Muscle of back (tissue), 3 donors: ENCODE measurements at regions not wholly inside any gene's neighbourhood (a gene's known extent, or its start where the extent isn't known, plus 50 kb on each side); places are given as distances from the start of the nearest gene placed in this dataset.

ENCODE experiments used
- DNase-seq, 3 donors: peaks; one replicate each; pipeline versions ENCODE4 v3.0.0 to v3.0.0-alpha.2; 2013

GRCh38 chr14:85038526-85039352, 491.2 kb upstream of the FLRT2 start:
- DNase-seq: no peak

GRCh38 chr14:85039353-85039626, 490.7 kb upstream of the FLRT2 start:
- no peak for DNase-seq

GRCh38 chr14:85040046-85040685, 489.8 kb upstream of the FLRT2 start:
- peak in 2 of 3 donors; percentile 28 to 65 for DNase-seq

GRCh38 chr14:85041618-85042017, 488.3 kb upstream of the FLRT2 start:
- DNase-seq: peak in 1 of 3 donors; percentile 17

- no peak for DNase-seq
Measured at GRCh38 chr14:85042301-85042700, 487.6 kb upstream of the FLRT2 start.

- DNase-seq: no peak
Measured at GRCh38 chr14:85050180-85050579, 479.8 kb upstream of the FLRT2 start.

- no peak for DNase-seq
Measured at GRCh38 chr14:85052646-85053045, 477.3 kb upstream of the FLRT2 start.

GRCh38 chr14:85054178-85054577, 475.8 kb upstream of the FLRT2 start:
- DNase-seq: no peak

- peak in 1 of 3 donors; percentile 56 for DNase-seq
Measured at GRCh38 chr14:85056267-85056666, 473.7 kb upstream of the FLRT2 start.

- peak in 1 of 3 donors; percentile 45 for DNase-seq
Measured at GRCh38 chr14:85057221-85057620, 472.7 kb upstream of the FLRT2 start.

GRCh38 chr14:85058150-85058549, 471.8 kb upstream of the FLRT2 start:
- DNase-seq: peak in 1 of 3 donors; percentile 17

- no peak for DNase-seq
Measured at GRCh38 chr14:85060121-85060520, 469.8 kb upstream of the FLRT2 start.

GRCh38 chr14:85061256-85061655, 468.7 kb upstream of the FLRT2 start:
- peak in 1 of 3 donors; percentile 23 for DNase-seq

- DNase-seq: no peak
Measured at GRCh38 chr14:85063747-85064146, 466.2 kb upstream of the FLRT2 start.

- DNase-seq: no peak
Measured at GRCh38 chr14:85071447-85071846, 458.5 kb upstream of the FLRT2 start.

GRCh38 chr14:85074955-85075354, 455.0 kb upstream of the FLRT2 start:
- no peak for DNase-seq

GRCh38 chr14:85075694-85076476, 454.1 kb upstream of the FLRT2 start:
- no peak for DNase-seq

- DNase-seq: peak in 1 of 3 donors; percentile 11
Measured at GRCh38 chr14:85077716-85078115, 452.2 kb upstream of the FLRT2 start.

- DNase-seq: no peak
Measured at GRCh38 chr14:85079842-85080730, 449.9 kb upstream of the FLRT2 start.

- DNase-seq: no peak
Measured at GRCh38 chr14:85084344-85084743, 445.6 kb upstream of the FLRT2 start.

- DNase-seq: no peak
Measured at GRCh38 chr14:85085981-85086380, 444.0 kb upstream of the FLRT2 start.

- no peak for DNase-seq
Measured at GRCh38 chr14:85087201-85087600, 442.7 kb upstream of the FLRT2 start.
